ENCODE measurements at regions not wholly inside any gene's neighbourhood (a gene's known extent, or its start where the extent isn't known, plus 50 kb on each side); places are given as distances from the start of the nearest gene placed in this dataset.

- DNase-seq: no peak
Observed at GRCh38 chr7:156219307-156220077, 407.2 kb upstream of the SHH start.

- DNase-seq: no peak
Observed at GRCh38 chr7:156218544-156219306, 406.5 kb upstream of the SHH start.

GRCh38 chr7:156217803-156218202, 405.5 kb upstream of the SHH start:
- DNase-seq: no peak

- no peak for DNase-seq
Observed at GRCh38 chr7:156209087-156209486, 396.8 kb upstream of the SHH start.

GRCh38 chr7:156207306-156207705, 395.0 kb upstream of the SHH start:
- no peak for DNase-seq

GRCh38 chr7:156206174-156206573, 393.9 kb upstream of the SHH start:
- DNase-seq: no peak

GRCh38 chr7:156204820-156205219, 392.6 kb upstream of the SHH start:
- DNase-seq: no peak

- no peak for DNase-seq
Observed at GRCh38 chr7:156203923-156204322, 391.7 kb upstream of the SHH start.

GRCh38 chr7:156198277-156198676, 386.0 kb upstream of the SHH start:
- no peak for DNase-seq

GRCh38 chr7:156196649-156197048, 384.4 kb upstream of the SHH start:
- no peak for DNase-seq

- no peak for DNase-seq
Observed at GRCh38 chr7:156195276-156195675, 383.0 kb upstream of the SHH start.

- DNase-seq: no peak
Observed at GRCh38 chr7:156194813-156195212, 382.6 kb upstream of the SHH start.

GRCh38 chr7:156192921-156193320, 380.7 kb upstream of the SHH start:
- DNase-seq: no peak

GRCh38 chr7:156191090-156191489, 378.8 kb upstream of the SHH start:
- DNase-seq: no peak

GRCh38 chr7:156185076-156185475, 372.8 kb upstream of the SHH start:
- DNase-seq: no peak

GRCh38 chr7:156184164-156184563, 371.9 kb upstream of the SHH start:
- no peak for DNase-seq

- DNase-seq: no peak
Observed at GRCh38 chr7:156180451-156181229, 368.4 kb upstream of the SHH start.

- no peak for DNase-seq
Observed at GRCh38 chr7:156179872-156180390, 367.7 kb upstream of the SHH start.

GRCh38 chr7:156178857-156179256, 366.6 kb upstream of the SHH start:
- no peak for DNase-seq

- no peak for DNase-seq
Observed at GRCh38 chr7:156178214-156178613, 366.0 kb upstream of the SHH start.

- no peak for DNase-seq
Observed at GRCh38 chr7:156177422-156178055, 365.3 kb upstream of the SHH start.

- DNase-seq: no peak
Observed at GRCh38 chr7:156176039-156176438, 363.8 kb upstream of the SHH start.

GRCh38 chr7:156175003-156175402, 362.7 kb upstream of the SHH start:
- DNase-seq: no peak

Data from fibroblast of skin of abdomen (primary cell).